ENCODE measurements at regions not wholly inside any gene's neighbourhood (a gene's known extent, or its start where the extent isn't known, plus 50 kb on each side); places are given as distances from the start of the nearest gene placed in this dataset.

- H3K4me1 ChIP-seq (ENCODE audit: insufficient read depth, low read length), result no peaks in the 10 kb centered on the region
- H2BK20ac ChIP-seq (ENCODE audit: low read depth, low read length, poor library complexity, severe bottlenecking), result no peak overlapping the region
- H3K4me3 Mint-ChIP-seq, result peak overlapping the region; percentile 83 to 89
- DNase-seq, result no peak
- H3K23me2 ChIP-seq (ENCODE audit: insufficient read length, low read depth, low read length, poor library complexity, severe bottlenecking), result peaks cover 7% of the 10 kb centered on the region
- peak overlapping the region; percentile 65; the same call in 1 of the 2 replicates for H3K14ac ChIP-seq (ENCODE audit: insufficient read depth, low read length)
- no CpG with 5 or more reads among the region's 16 CpGs for WGBS (ENCODE audit: extremely low coverage, insufficient read length, low lambda C conversion rate)
- peaks cover 18% of the 10 kb centered on the region for H3K9me3 ChIP-seq (ENCODE audit: control insufficient read depth, low read depth, low read length)
- H3K56ac ChIP-seq (ENCODE audit: insufficient read length, low read depth, low read length), result no peak overlapping the region
- no peaks in the 10 kb centered on the region for H3K79me1 ChIP-seq (ENCODE audit: insufficient read depth, low read depth, low read length, poor library complexity, severe bottlenecking)
- H3K4me2 ChIP-seq (ENCODE audit: insufficient read depth, insufficient read length, low read length), result peak overlapping the region; percentile 66
- H3K27ac ChIP-seq (ENCODE audit: insufficient read length, low read depth, low read length), result no peak overlapping the region
- no peak for TF ChIP-seq CTCF (conservative IDR thresholded peaks at IDR 0.05)
- H2BK12ac ChIP-seq (ENCODE audit: insufficient read length, low read depth, low read length), result no peak overlapping the region
- H3K27me3 ChIP-seq (ENCODE audit: insufficient read depth, low read length), result no peaks in the 10 kb centered on the region
- H2BK15ac ChIP-seq (ENCODE audit: low read depth, low read length), result no peak overlapping the region
- H3K79me2 ChIP-seq (ENCODE audit: insufficient read depth, low read length), result no peaks in the 10 kb centered on the region
- peak overlapping the region; percentile 58 for H3K9ac ChIP-seq (ENCODE audit: extremely low read depth, insufficient read length, low read length)
- no peak overlapping the region for H3K23ac ChIP-seq (ENCODE audit: insufficient read length, low read depth, low read length)
- no peak overlapping the region for H4K5ac ChIP-seq (ENCODE audit: insufficient read length, low read depth, low read length)
- no peak overlapping the region for H4K91ac ChIP-seq (ENCODE audit: insufficient read length, low read depth, low read length)
- H3K27ac Mint-ChIP-seq, result peak overlapping the region in 1 of 3 experiments; percentile 70; a peak in 1 of 7 replicates
- no peak overlapping the region for H2BK5ac ChIP-seq (ENCODE audit: insufficient read length, low read length)
- peaks cover 5% of the 10 kb centered on the region in 2 experiments; a peak in 1 of 4 replicates for H3K4me1 Mint-ChIP-seq
- no peak overlapping the region for H3K4ac ChIP-seq (ENCODE audit: low read depth, low read length)
- H2BK120ac ChIP-seq (ENCODE audit: low read depth, low read length, poor library complexity, severe bottlenecking), result no peak overlapping the region
- no peak overlapping the region for H3T11ph ChIP-seq (ENCODE audit: low read length)
- H4K8ac ChIP-seq (replicated peaks; ENCODE audit: insufficient read length, low read depth, low read length), result no peak overlapping the region
- peaks cover 16 to 34% (median 23%) of the 10 kb centered on the region in 3 experiments for H3K36me3 Mint-ChIP-seq (ENCODE audit: insufficient read depth in 1 of 3, low read depth in 3 of 3)
- no peaks in the 10 kb centered on the region for H4K20me1 ChIP-seq (ENCODE audit: control insufficient read depth, insufficient read depth, insufficient read length)
- H2AK5ac ChIP-seq (ENCODE audit: insufficient read length, low read length), result no peak overlapping the region
- H3K27me3 Mint-ChIP-seq (ENCODE audit: low read depth), result no peaks in the 10 kb centered on the region; the same call in 1 of the 2 replicates
- no peak overlapping the region for H2AFZ ChIP-seq (ENCODE audit: low read length)
- peaks cover 65 to 71% of the 10 kb centered on the region in 2 experiments for H3K9me3 Mint-ChIP-seq
- no peak overlapping the region for H3K18ac ChIP-seq (ENCODE audit: insufficient read length, low read depth, low read length)
These were observed 97.8 kb downstream of the ZNF674 start for GRCh38 chrX:46447384-46447783.
